ENCODE measurements at regions not wholly inside any gene's neighbourhood (a gene's known extent, or its start where the extent isn't known, plus 50 kb on each side); places are given as distances from the start of the nearest gene placed in this dataset.

DNA sequence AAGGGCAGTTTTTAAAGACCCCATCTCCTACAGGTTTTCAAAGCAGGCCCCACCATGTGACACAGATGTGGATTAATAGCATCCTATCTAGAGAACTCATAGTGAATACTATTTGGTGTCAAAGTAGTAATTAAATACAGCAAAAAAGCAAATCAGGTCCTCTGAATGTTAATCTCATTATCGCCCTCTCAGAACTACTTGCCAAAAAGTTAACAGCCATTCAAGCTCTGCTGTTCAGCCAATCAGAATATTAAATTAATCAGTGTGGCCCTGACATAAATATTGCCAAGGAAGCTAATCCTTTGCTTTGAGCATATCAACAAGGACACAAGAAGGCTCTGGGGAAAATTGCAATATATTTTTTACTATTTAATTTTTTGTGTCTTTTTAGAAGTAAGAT lies 428.9 kb upstream of the SOX11 start:
- TF ChIP-seq, protein P1, sequence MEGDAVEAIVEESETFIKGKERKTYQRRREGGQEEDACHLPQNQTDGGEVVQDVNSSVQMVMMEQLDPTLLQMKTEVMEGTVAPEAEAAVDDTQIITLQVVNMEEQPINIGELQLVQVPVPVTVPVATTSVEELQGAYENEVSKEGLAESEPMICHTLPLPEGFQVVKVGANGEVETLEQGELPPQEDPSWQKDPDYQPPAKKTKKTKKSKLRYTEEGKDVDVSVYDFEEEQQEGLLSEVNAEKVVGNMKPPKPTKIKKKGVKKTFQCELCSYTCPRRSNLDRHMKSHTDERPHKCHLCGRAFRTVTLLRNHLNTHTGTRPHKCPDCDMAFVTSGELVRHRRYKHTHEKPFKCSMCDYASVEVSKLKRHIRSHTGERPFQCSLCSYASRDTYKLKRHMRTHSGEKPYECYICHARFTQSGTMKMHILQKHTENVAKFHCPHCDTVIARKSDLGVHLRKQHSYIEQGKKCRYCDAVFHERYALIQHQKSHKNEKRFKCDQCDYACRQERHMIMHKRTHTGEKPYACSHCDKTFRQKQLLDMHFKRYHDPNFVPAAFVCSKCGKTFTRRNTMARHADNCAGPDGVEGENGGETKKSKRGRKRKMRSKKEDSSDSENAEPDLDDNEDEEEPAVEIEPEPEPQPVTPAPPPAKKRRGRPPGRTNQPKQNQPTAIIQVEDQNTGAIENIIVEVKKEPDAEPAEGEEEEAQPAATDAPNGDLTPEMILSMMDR (IDR thresholded peaks at IDR 0.05; ENCODE audit: insufficient read depth, low read length, poor library complexity, severe bottlenecking), result no peak
- TF ChIP-seq EZH2phosphoT487 (conservative IDR thresholded peaks at IDR 0.05; ENCODE audit: low read length), result no peak
